Bronchial epithelial cell (primary cell): ENCODE measurements at regions not wholly inside any gene's neighbourhood (a gene's known extent, or its start where the extent isn't known, plus 50 kb on each side); places are given as distances from the start of the nearest gene placed in this dataset.

Experiments
- DNase-seq: peaks from one replicate; pipeline ENCODE4 v3.0.0-alpha.2; 2010; ENCODE audit warnings: low read depth
- FAIRE-seq: peaks from 2 replicates; lab custom pipeline; 2011; peaks lifted over from hg19 to GRCh38; lab: Jason Lieb, UNC
- H3K27me3 ChIP-seq: 2 replicates; pipeline ENCODE4 v1.5.1; 2011; ENCODE audit warnings: low read length; ENCODE audit not compliant: control insufficient read depth, insufficient read depth
- H3K36me3 ChIP-seq: 2 replicates; pipeline ENCODE4 v1.5.1; 2011; ENCODE audit warnings: low read length; ENCODE audit not compliant: control insufficient read depth, insufficient read depth
- H3K4me3 ChIP-seq: 2 replicates; pipeline ENCODE4 v1.5.1; 2011; ENCODE audit warnings: mild to moderate bottlenecking, low read depth, low read length, control low read depth
- CTCF ChIP-seq: IDR thresholded peaks from 2 replicates; pipeline ENCODE4 v1.5.1; 2011; ENCODE audit warnings: mild to moderate bottlenecking, moderate library complexity, low read length, control low read depth, inconsistent platforms; ENCODE audit not compliant: insufficient read depth, severe bottlenecking

- TF ChIP-seq CTCF = no peak
- FAIRE-seq = no peak
Observed at GRCh38 chr3:30141927-30142326, 464.5 kb upstream of the TGFBR2 start.

DNA sequence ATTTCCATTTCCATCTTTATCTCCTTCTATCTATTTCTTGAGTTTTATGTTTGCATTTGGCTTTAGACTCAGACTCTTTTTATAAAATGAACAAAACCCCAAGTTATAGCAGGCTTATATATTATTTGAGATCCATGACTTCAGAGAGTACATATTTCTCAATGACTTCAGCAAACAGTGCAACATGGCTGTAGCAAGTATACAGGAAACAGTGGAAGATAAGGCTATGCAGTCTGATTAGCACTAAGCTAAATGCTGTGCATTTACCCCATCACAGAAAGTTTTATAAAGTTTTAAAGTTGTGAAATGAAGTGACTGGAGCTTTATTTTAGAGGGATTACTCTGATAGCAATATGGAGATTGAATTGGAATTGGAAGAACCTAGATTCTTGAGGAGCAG is 463.5 kb upstream of the TGFBR2 start:
- Histone ChIP-seq H3K36me3 (no peaks in the 10 kb centered on the region), H3K4me3 (no peak overlapping the region), H3K27me3 (no peaks in the 10 kb centered on the region)
- DNase-seq = no peak
- no peak for TF ChIP-seq CTCF
- no peak for FAIRE-seq

More at GRCh38 chr3:30141927-30142326, 464.5 kb upstream of the TGFBR2 start:
- no peak overlapping the region for H3K4me3 ChIP-seq
- no peaks in the 10 kb centered on the region for H3K27me3 ChIP-seq
- H3K36me3 ChIP-seq = no peaks in the 10 kb centered on the region
- no peak for DNase-seq

DNA sequence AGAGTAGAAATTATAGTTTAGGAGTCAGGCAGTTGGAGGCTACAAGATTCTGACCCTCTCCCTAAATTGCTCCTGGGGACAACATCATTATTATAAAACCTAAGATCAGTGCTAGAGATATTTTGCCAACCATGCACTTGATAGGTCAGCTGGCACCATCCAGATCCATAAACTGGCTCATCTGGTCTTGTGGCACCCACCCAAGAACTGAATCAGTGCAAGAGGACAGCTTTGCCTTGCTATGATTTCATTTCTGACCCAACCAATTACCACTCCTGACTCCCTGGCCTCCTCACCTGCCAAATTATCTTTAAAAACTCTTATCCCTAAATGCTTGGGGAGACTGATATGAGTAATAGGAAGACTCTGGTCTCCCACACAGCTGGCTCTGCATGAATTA is 461.1 kb upstream of the TGFBR2 start:
- H3K27me3 ChIP-seq = no peaks in the 10 kb centered on the region
- DNase-seq = peak; percentile 26
- FAIRE-seq = no peak
- no peak for TF ChIP-seq CTCF
- H3K36me3 ChIP-seq = no peaks in the 10 kb centered on the region
- H3K4me3 ChIP-seq = no peak overlapping the region

DNA sequence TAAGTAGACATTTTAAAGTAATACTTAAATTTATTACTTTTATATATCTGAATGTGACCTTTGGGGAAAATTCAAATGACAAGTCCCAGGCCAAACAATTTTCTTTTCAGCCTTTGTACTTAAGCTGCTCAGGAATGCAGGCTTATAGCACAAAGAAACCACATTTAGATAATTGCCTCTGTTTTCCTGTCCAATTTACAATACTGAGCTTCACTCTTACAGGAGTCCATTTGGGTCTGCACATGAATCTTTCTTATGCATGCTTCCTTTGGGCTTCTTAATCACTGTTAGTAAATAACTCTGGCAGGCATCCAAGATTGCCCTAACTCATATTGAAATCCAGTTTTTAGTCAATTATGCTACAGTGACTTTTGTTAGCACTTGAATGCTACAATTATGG is 459.4 kb upstream of the TGFBR2 start:
- no peaks in the 10 kb centered on the region for H3K36me3 ChIP-seq
- H3K4me3 ChIP-seq = no peak overlapping the region
- no peak for FAIRE-seq
- TF ChIP-seq CTCF = no peak
- H3K27me3 ChIP-seq = no peaks in the 10 kb centered on the region
- DNase-seq = no peak

DNA sequence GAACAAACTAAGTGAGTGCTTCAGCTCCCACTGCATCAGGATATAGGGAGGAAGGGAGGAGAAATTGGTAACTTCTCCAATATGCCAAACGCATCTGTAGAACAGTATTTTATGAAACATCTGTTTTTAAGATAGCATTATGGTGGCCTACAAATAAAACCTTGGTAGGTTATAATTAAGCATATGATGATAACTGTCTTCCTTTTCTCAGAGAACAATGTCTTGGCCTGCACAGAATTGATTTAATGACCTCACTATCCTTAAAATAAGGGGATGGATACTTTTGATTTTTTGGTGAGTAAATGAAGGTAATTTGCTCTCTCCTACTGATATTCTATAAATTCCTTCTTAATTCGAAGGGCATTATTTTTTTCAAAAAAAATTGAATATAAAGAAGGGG is 451.5 kb upstream of the TGFBR2 start:
- H3K4me3 ChIP-seq = no peak overlapping the region
- H3K27me3 ChIP-seq = no peaks in the 10 kb centered on the region
- DNase-seq = no peak
- TF ChIP-seq CTCF = no peak
- no peaks in the 10 kb centered on the region for H3K36me3 ChIP-seq
- FAIRE-seq = no peak

DNA sequence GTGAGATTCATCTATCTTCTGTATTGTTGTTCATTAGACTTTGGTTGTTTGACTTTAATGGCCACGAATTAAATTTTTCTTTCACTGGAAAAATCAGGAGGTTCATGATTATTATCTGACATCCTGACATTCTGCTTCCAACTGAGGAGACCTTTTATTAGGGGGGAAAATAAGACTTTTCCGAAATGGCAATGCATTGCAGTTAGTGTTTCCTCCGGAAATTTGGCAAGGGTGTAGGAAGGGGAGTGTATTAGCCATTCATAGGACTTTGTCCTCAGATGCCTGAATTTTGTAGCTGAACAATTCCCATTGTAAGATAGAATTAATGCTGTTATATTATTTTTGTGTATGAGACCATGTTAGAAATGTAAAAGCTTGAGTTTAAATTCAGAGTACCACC is 450.6 kb upstream of the TGFBR2 start:
- Histone ChIP-seq H3K27me3 (no peaks in the 10 kb centered on the region), H3K4me3 (no peak overlapping the region), H3K36me3 (no peaks in the 10 kb centered on the region)
- TF ChIP-seq CTCF = no peak
- DNase-seq (no peak), FAIRE-seq (no peak)
